ENCODE measurements at regions not wholly inside any gene's neighbourhood (a gene's known extent, or its start where the extent isn't known, plus 50 kb on each side); places are given as distances from the start of the nearest gene placed in this dataset.

DNA sequence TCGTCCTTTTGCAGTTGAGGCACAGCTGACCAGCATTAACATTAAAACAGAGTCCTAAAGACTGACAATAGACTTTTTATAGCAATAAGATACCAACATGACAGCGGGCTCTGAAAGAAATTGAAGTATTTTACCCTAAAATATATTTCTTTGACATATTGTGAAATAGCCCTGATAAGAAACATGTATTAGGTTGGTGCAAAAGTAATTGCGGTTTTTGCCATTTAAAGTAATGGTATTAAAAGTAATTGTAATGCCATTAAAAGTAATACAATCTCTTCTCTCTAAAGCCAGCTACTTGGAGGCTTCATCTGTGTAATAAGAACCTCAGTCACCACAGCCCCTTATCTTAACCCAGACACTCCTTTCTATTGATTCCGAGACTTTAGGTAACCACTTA, 394.6 kb downstream of the PREX1 start:
- WGBS (ENCODE audit: low lambda C conversion rate): 21% methylated on average over 4 of the region's 4 CpGs
- no peak for FAIRE-seq
- Histone ChIP-seq H3K27ac (ENCODE audit: extremely low read length, insufficient read depth, low read length) (no peak overlapping the region), H3K4me3 (replicated peaks in 1 of 3; ENCODE audit: insufficient read depth in 1 of 3, low read depth in 2 of 3, low read length in 3 of 3) (no peak overlapping the region), H3K9ac (ENCODE audit: insufficient read depth, low read depth, low read length) (no peak overlapping the region), H3K4me1 (ENCODE audit: insufficient read depth, low read length) (no peaks in the 10 kb centered on the region), H4K20me1 (ENCODE audit: insufficient read depth, low read length) (no peaks in the 10 kb centered on the region), H3K4me2 (ENCODE audit: low read depth, low read length) (no peak overlapping the region), H2AFZ (ENCODE audit: low read length) (no peak overlapping the region), H3K79me2 (ENCODE audit: insufficient read depth, low read length) (no peaks in the 10 kb centered on the region), H3K27me3 (ENCODE audit: control insufficient read depth in 1 of 2, insufficient read depth in 2 of 2, low read length in 2 of 2) (peaks cover 2 to 23% of the 10 kb centered on the region in 2 experiments; a peak in 2 of 5 replicates), H3K36me3 (replicated peaks in 1 of 2; ENCODE audit: control insufficient read depth in 1 of 2, insufficient read depth in 2 of 2, low read length in 2 of 2) (no peaks in the 10 kb centered on the region), H3K9me3 (ENCODE audit: low read length) (peaks cover 5% of the 10 kb centered on the region; the same call in 1 of the 2 replicates)
- ATAC-seq: no peak
- DNase-seq (ENCODE audit: low spot score): no peak
- in situ Hi-C loops (cut with HindIII; ENCODE audit: extremely low pct_ligation_motif_present, low pct_unique_long_range_greater_than_20kb) (no loop called here), intact Hi-C loops (cut with micrococcal nuclease; ENCODE audit: unreplicated experiment) (no loop called here)
- ChIA-PET CTCF (ENCODE audit: low intra/inter-chr PET ratio, low total read pairs) (no interaction called here), POLR2A (no interaction called here)
- no peak for TF ChIP-seq EZH2 (conservative IDR thresholded peaks at IDR 0.05; ENCODE audit: low read depth, low read length)
- TF ChIP-seq, protein P1, sequence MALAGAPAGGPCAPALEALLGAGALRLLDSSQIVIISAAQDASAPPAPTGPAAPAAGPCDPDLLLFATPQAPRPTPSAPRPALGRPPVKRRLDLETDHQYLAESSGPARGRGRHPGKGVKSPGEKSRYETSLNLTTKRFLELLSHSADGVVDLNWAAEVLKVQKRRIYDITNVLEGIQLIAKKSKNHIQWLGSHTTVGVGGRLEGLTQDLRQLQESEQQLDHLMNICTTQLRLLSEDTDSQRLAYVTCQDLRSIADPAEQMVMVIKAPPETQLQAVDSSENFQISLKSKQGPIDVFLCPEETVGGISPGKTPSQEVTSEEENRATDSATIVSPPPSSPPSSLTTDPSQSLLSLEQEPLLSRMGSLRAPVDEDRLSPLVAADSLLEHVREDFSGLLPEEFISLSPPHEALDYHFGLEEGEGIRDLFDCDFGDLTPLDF (CRISPR knock-in tag; IDR thresholded peaks at IDR 0.05): peak; percentile 21; the same call in 1 of the 2 replicates
- TF ChIP-seq, protein P2, sequence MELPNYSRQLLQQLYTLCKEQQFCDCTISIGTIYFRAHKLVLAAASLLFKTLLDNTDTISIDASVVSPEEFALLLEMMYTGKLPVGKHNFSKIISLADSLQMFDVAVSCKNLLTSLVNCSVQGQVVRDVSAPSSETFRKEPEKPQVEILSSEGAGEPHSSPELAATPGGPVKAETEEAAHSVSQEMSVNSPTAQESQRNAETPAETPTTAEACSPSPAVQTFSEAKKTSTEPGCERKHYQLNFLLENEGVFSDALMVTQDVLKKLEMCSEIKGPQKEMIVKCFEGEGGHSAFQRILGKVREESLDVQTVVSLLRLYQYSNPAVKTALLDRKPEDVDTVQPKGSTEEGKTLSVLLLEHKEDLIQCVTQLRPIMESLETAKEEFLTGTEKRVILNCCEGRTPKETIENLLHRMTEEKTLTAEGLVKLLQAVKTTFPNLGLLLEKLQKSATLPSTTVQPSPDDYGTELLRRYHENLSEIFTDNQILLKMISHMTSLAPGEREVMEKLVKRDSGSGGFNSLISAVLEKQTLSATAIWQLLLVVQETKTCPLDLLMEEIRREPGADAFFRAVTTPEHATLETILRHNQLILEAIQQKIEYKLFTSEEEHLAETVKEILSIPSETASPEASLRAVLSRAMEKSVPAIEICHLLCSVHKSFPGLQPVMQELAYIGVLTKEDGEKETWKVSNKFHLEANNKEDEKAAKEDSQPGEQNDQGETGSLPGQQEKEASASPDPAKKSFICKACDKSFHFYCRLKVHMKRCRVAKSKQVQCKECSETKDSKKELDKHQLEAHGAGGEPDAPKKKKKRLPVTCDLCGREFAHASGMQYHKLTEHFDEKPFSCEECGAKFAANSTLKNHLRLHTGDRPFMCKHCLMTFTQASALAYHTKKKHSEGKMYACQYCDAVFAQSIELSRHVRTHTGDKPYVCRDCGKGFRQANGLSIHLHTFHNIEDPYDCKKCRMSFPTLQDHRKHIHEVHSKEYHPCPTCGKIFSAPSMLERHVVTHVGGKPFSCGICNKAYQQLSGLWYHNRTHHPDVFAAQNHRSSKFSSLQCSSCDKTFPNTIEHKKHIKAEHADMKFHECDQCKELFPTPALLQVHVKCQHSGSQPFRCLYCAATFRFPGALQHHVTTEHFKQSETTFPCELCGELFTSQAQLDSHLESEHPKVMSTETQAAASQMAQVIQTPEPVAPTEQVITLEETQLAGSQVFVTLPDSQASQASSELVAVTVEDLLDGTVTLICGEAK (IDR thresholded peaks at IDR 0.05): peak; percentile 92
- TF ChIP-seq, protein P2 (CRISPR knock-in tag; IDR thresholded peaks at IDR 0.05): no peak
- no TSS peak for BruUV-seq (replicated peaks)
